ENCODE measurements at regions not wholly inside any gene's neighbourhood (a gene's known extent, or its start where the extent isn't known, plus 50 kb on each side); places are given as distances from the start of the nearest gene placed in this dataset.

DNA sequence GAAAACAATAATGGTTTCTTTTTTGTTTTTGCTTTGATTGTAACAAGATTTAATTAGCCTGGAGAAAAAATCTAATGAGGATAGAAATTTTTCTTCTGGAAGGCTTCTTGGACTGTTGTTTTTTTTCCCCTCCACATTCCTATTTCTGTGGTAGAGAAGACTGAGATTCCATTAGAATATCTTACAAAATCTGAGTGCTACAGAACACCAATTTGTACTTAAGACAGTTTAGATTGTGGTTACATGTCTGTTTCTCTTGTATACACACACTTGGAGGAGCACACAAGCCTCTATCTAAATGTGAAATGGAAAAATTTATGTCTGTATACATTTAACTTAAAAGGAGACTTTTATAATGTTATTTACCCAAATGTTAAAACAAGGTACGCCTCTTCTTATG, 176.9 kb upstream of the ARSJ start:
- ChIA-PET CTCF (ENCODE audit: unreplicated experiment) (no interaction called here), POLR2A (interaction anchor here (0.7 kb wide), 1 partner anchor 869 kb away, joined by 4 read pairs; no protein-coding TSS in a partner anchor)
- Histone ChIP-seq H3K79me2 (ENCODE audit: insufficient read depth, low read depth, low read length) (no peaks in the 10 kb centered on the region), H3K9me3 (ENCODE audit: low read length) (no peaks in the 10 kb centered on the region), H4K20me1 (ENCODE audit: insufficient read depth, low read length) (no peaks in the 10 kb centered on the region), H3K27ac (ENCODE audit: low read depth, low read length, poor library complexity, severe bottlenecking) (no peak overlapping the region), H3K9me2 (ENCODE audit: insufficient read depth, low read length) (no peaks in the 10 kb centered on the region), H2AFZ (ENCODE audit: low read length) (no peak overlapping the region), H3K4me3 (ENCODE audit: low read depth, low read length, poor library complexity, severe bottlenecking) (no peak overlapping the region), H3K36me3 (ENCODE audit: insufficient read depth, low read length) (no peaks in the 10 kb centered on the region), H3K4me1 (ENCODE audit: insufficient read depth, low read length, poor library complexity, severe bottlenecking) (no peaks in the 10 kb centered on the region), H3K4me2 (ENCODE audit: low read length) (no peak overlapping the region)
- BruUV-seq (replicated peaks), result no TSS peak
- TF ChIP-seq EZH2phosphoT487 (IDR thresholded peaks at IDR 0.05; ENCODE audit: borderline replicate concordance, low read depth, low read length) (no peak), CTCF (conservative IDR thresholded peaks at IDR 0.05; ENCODE audit: low read length) (no peak)
- DNase-seq (ENCODE audit: low spot score), result no peak
- intact Hi-C loops (cut with micrococcal nuclease; ENCODE audit: unreplicated experiment), result no loop called here

- Histone ChIP-seq H3K4me2 (ENCODE audit: low read length) (no peak overlapping the region), H3K79me2 (ENCODE audit: insufficient read depth, low read depth, low read length) (no peaks in the 10 kb centered on the region), H3K4me3 (ENCODE audit: low read depth, low read length, poor library complexity, severe bottlenecking) (no peak overlapping the region), H3K36me3 (ENCODE audit: insufficient read depth, low read length) (no peaks in the 10 kb centered on the region), H4K20me1 (ENCODE audit: insufficient read depth, low read length) (no peaks in the 10 kb centered on the region), H2AFZ (ENCODE audit: low read length) (no peak overlapping the region), H3K9me3 (ENCODE audit: low read length) (no peaks in the 10 kb centered on the region), H3K9me2 (ENCODE audit: insufficient read depth, low read length) (no peaks in the 10 kb centered on the region), H3K27ac (ENCODE audit: low read depth, low read length, poor library complexity, severe bottlenecking) (no peak overlapping the region), H3K4me1 (ENCODE audit: insufficient read depth, low read length, poor library complexity, severe bottlenecking) (no peaks in the 10 kb centered on the region)
- DNase-seq (ENCODE audit: low spot score), result no peak
- TF ChIP-seq EZH2phosphoT487 (IDR thresholded peaks at IDR 0.05; ENCODE audit: borderline replicate concordance, low read depth, low read length) (no peak), CTCF (conservative IDR thresholded peaks at IDR 0.05; ENCODE audit: low read length) (no peak)
- intact Hi-C loops (cut with micrococcal nuclease; ENCODE audit: unreplicated experiment), result no loop called here
- ChIA-PET CTCF (ENCODE audit: unreplicated experiment) (no interaction called here), POLR2A (no interaction called here)
- no TSS peak for BruUV-seq (replicated peaks)
These were observed 182.4 kb upstream of the ARSJ start for GRCh38 chr4:114161809-114162208.

GRCh38 chr4:114163051-114163450, 183.6 kb upstream of the ARSJ start:
- H3K4me2 ChIP-seq (ENCODE audit: low read length), result no peak overlapping the region
- ChIA-PET CTCF (ENCODE audit: unreplicated experiment) (no interaction called here), POLR2A (no interaction called here)
- H3K4me1 ChIP-seq (ENCODE audit: insufficient read depth, low read length, poor library complexity, severe bottlenecking), result no peaks in the 10 kb centered on the region
- no peaks in the 10 kb centered on the region for H3K36me3 ChIP-seq (ENCODE audit: insufficient read depth, low read length)
- no peaks in the 10 kb centered on the region for H4K20me1 ChIP-seq (ENCODE audit: insufficient read depth, low read length)
- H3K9me3 ChIP-seq (ENCODE audit: low read length), result no peaks in the 10 kb centered on the region
- TF ChIP-seq CTCF (conservative IDR thresholded peaks at IDR 0.05; ENCODE audit: low read length), result no peak
- no peak for TF ChIP-seq EZH2phosphoT487 (IDR thresholded peaks at IDR 0.05; ENCODE audit: borderline replicate concordance, low read depth, low read length)
- no peak overlapping the region for H3K27ac ChIP-seq (ENCODE audit: low read depth, low read length, poor library complexity, severe bottlenecking)
- H3K79me2 ChIP-seq (ENCODE audit: insufficient read depth, low read depth, low read length), result no peaks in the 10 kb centered on the region
- no TSS peak for BruUV-seq (replicated peaks)
- no peaks in the 10 kb centered on the region for H3K9me2 ChIP-seq (ENCODE audit: insufficient read depth, low read length)
- no peak for DNase-seq (ENCODE audit: low spot score)
- H2AFZ ChIP-seq (ENCODE audit: low read length), result no peak overlapping the region
- no peak overlapping the region for H3K4me3 ChIP-seq (ENCODE audit: low read depth, low read length, poor library complexity, severe bottlenecking)
- intact Hi-C loops (cut with micrococcal nuclease; ENCODE audit: unreplicated experiment), result no loop called here

Measured in OCI-LY7 (cell line).